NT2/D1 (cell line): ENCODE measurements at regions not wholly inside any gene's neighbourhood (a gene's known extent, or its start where the extent isn't known, plus 50 kb on each side); places are given as distances from the start of the nearest gene placed in this dataset.

Experiments used
- SUZ12 ChIP-seq: IDR thresholded peaks from 2 replicates; pipeline ENCODE4 v1.6.1; 2011; ENCODE audit not compliant: insufficient read length, insufficient read depth; ENCODE audit errors: extremely low read depth
- YY1 ChIP-seq: IDR thresholded peaks from 2 replicates; pipeline ENCODE4 v1.6.1; 2011; ENCODE audit not compliant: insufficient read length, insufficient read depth
- ZNF274 ChIP-seq: IDR thresholded peaks from 2 replicates; pipeline ENCODE4 v1.6.1; 2011; ENCODE audit warnings: mild to moderate bottlenecking, low read depth, low read length

DNA sequence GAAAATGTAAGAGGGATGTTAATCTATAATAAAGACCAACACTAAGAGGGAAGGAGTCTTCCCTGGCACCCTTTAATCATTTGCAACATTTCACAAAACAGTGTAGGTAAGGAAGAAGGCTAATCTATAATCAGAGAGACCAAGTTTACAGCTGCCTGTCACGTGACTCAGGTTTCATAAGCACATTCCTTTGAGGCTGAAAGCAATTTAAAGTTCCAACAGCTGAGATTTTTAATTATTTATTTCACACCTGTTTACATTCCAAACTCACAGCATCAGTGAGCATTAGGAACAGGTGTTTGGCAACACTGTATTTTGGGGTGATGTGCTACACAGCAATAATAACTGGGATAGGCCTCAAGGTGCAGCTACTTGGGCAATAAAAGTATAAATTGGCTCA, 75.7 kb upstream of the PGBD5 start:
- TF ChIP-seq ZNF274: no peak
- TF ChIP-seq YY1: no peak
- TF ChIP-seq SUZ12: no peak
